Cardiac muscle cell (in vitro differentiated cells and primary cell): ENCODE measurements at regions not wholly inside any gene's neighbourhood (a gene's known extent, or its start where the extent isn't known, plus 50 kb on each side); places are given as distances from the start of the nearest gene placed in this dataset.
A peak's percentile ranks its signal among the peaks of the same experiment; 100 is the strongest.

Source experiments
- DNase-seq, 2 donors: peaks; one replicate each; pipeline versions ENCODE4 v3.0.0 to v3.0.0-alpha.2; 2010 to 2017; ENCODE audit warnings: low read depth in 1 of 2, low spot score in 1 of 2
- H3K27ac ChIP-seq: fragments of 200-600 bp; sonication (generic); 2 replicates; pipeline ENCODE4 v1.5.1; 2016
- H3K27me3 ChIP-seq: fragments of 200-600 bp; sonication (generic); 2 replicates; pipeline ENCODE4 v1.6.0; 2016; ENCODE audit warnings: control low read depth
- H3K36me3 ChIP-seq: fragments of 200-600 bp; sonication (generic); 2 replicates; pipeline ENCODE4 v1.5.1; 2016; ENCODE audit warnings: control low read depth
- H3K4me1 ChIP-seq: fragments of 200-600 bp; sonication (generic); 2 replicates; pipeline ENCODE4 v1.8.1; 2017; ENCODE audit warnings: low read depth, mild to moderate bottlenecking, mixed run types
- H3K4me3 ChIP-seq: fragments of 200-600 bp; sonication (generic); 2 replicates; pipeline ENCODE4 v1.5.1; 2016; ENCODE audit warnings: mild to moderate bottlenecking
- H3K9me3 ChIP-seq: fragments of 200-600 bp; sonication (generic); 2 replicates; pipeline ENCODE4 v1.5.1; 2017; ENCODE audit warnings: low read depth, mild to moderate bottlenecking, control low read depth
- TF ChIP-seq, protein P1 (sequence below): IDR thresholded peaks from 2 replicates; pipeline ENCODE4 v1.5.1; 2012; ENCODE audit warnings: low read depth, mild to moderate bottlenecking, low read length

DNA sequence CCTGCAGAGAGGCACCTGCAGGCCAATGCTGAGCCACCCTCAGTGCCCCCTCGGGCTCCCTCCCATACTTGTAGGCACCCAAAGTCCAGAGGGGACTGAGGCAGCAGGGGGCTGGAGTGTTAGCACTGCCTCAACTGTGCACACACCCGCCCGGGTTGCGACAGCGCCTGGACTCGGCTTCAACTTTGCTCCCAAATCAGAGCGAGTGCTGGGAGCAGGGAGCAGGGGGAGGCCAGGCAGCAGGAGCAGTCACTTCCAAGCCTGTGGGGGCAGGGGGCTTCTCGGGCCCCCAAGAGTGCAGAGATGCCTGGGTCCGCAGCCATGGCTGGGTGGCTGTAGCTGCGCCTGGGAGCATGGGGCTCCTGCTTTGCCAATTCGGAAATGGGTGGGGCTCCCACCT lies 79.5 kb downstream of the DISP1 start:
- no peak overlapping the region for H3K4me3 ChIP-seq
- H3K27ac ChIP-seq, result no peak overlapping the region
- H3K36me3 ChIP-seq, result no peaks in the 10 kb centered on the region
- peaks cover 11% of the 10 kb centered on the region for H3K4me1 ChIP-seq
- no peaks in the 10 kb centered on the region for H3K27me3 ChIP-seq
- TF ChIP-seq, protein P1, sequence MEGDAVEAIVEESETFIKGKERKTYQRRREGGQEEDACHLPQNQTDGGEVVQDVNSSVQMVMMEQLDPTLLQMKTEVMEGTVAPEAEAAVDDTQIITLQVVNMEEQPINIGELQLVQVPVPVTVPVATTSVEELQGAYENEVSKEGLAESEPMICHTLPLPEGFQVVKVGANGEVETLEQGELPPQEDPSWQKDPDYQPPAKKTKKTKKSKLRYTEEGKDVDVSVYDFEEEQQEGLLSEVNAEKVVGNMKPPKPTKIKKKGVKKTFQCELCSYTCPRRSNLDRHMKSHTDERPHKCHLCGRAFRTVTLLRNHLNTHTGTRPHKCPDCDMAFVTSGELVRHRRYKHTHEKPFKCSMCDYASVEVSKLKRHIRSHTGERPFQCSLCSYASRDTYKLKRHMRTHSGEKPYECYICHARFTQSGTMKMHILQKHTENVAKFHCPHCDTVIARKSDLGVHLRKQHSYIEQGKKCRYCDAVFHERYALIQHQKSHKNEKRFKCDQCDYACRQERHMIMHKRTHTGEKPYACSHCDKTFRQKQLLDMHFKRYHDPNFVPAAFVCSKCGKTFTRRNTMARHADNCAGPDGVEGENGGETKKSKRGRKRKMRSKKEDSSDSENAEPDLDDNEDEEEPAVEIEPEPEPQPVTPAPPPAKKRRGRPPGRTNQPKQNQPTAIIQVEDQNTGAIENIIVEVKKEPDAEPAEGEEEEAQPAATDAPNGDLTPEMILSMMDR, result no peak
- DNase-seq, result no peak
- H3K9me3 ChIP-seq, result no peaks in the 10 kb centered on the region

DNA sequence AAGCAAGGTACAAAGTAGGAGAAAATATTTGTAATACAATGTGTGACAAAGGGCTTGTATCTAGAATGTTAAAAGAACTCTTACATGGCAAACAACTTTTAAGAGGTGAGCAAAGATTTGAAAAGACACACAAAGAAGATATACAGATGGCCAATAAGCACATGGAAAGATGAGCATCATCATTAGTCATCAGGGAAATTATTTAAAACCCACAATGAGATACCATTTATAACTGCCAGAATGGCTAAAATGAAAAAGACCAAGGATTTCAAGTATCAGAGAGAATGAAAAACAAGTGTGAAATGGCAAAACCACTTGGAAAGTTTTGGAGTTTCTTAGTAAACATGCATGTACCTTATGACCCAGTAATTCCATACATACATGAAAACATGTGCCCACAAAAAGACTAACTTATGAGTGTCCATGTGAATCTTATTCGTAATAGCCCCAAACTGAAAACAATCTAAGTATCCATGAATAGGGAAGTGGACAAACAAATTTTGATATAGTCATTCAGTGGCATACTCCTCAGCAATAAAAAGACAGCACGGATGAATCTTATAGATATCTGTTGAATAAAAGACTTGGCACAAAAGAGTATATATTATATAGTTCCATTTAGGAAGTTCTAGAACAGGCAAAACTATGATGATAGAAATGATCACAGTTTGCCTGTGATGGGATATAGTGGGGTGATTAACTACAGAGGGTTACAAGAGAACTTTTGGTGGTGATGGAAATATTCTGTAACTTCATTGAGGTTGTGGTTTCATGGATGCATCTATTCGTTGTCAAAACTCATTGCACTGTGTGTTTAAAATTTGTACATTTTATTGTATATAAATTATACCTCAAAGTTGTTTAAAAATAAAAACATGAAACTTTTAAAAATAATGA lies 82.0 kb downstream of the DISP1 start:
- Histone ChIP-seq H3K27ac (no peak overlapping the region), H3K27me3 (no peaks in the 10 kb centered on the region), H3K4me1 (peaks cover 7% of the 10 kb centered on the region), H3K36me3 (no peaks in the 10 kb centered on the region), H3K4me3 (no peak overlapping the region), H3K9me3 (no peaks in the 10 kb centered on the region)
- DNase-seq, result peak in 1 of 2 donors; percentile 44
- TF ChIP-seq, protein P1, result no peak

DNA sequence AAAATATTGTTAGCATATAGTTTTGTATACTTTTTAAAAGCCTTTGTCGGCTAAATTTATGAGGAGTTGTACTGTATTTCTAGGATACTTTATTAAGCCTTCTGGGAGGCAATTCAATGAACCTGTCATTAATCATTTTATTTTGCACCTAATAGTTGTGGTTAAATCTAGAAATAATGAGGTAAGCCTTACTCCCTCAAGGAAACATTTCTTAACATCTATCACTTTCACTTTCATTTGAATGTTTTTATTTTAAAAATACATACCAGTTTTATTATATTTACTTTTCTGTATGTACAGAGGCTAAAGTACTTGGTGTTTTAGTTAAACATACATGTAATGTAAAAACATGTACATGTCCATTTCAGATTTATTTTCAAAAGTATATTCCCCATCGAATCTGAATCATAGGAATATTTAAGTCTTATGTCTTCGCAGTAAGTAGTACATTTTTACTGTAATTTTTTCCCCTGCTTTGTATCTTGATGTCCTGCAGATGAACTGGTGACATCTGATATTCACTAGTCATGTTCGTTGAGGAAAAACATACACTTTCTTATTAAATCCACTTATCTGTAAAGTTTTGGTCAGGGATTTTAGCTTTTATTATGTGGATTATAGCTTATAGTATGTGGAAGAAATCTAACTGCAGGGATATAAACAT lies 82.8 kb downstream of the DISP1 start:
- no peaks in the 10 kb centered on the region for H3K9me3 ChIP-seq
- H3K4me1 ChIP-seq, result peaks cover under 1% of the 10 kb centered on the region
- peak in 1 of 2 donors; percentile 34 for DNase-seq
- no peaks in the 10 kb centered on the region for H3K27me3 ChIP-seq
- H3K27ac ChIP-seq, result no peak overlapping the region
- H3K36me3 ChIP-seq, result no peaks in the 10 kb centered on the region
- no peak overlapping the region for H3K4me3 ChIP-seq
- TF ChIP-seq, protein P1, result no peak

DNA sequence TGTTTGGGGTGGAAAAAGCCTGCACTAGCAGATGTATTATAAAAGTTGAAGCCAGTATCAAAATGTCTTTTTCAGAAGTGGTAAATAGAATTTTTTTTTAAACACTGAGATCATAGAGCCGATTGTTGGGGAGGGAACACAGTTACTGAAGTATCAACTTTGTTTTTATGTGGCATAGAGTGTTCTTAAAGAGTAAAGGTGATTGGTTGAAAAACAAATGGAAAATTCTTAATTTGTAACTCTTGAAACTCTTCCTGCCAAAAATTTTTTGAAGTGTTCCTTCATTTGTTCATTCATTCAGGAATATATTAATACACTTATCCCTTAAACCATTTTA lies 83.3 kb downstream of the DISP1 start:
- no peak for DNase-seq
- Histone ChIP-seq H3K4me3 (no peak overlapping the region), H3K27ac (no peak overlapping the region), H3K9me3 (no peaks in the 10 kb centered on the region), H3K27me3 (no peaks in the 10 kb centered on the region), H3K36me3 (no peaks in the 10 kb centered on the region), H3K4me1 (no peaks in the 10 kb centered on the region)
- TF ChIP-seq, protein P1, result no peak

DNA sequence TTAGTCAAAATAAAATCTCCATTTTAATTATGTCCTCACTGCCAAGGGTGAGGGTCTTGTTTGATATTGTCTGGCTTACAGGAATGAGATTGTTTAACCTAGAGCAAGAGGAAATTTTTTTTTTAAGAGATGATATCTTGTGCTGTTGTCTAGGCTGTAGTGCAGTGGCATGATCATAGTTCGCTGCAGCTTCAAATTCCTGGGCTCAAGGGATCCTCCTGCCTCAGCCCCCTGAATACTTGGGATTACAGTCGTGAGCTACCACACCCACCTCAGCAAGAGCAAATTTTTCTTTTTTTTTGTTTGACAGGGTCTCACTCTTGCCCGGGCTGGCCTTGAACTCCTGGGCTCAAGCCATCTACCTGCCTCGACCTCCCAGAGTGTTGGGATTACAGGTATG lies 84.6 kb downstream of the DISP1 start:
- TF ChIP-seq, protein P1, result no peak
- no peak overlapping the region for H3K4me3 ChIP-seq
- no peaks in the 10 kb centered on the region for H3K4me1 ChIP-seq
- H3K27ac ChIP-seq, result no peak overlapping the region
- no peaks in the 10 kb centered on the region for H3K27me3 ChIP-seq
- no peak for DNase-seq
- no peaks in the 10 kb centered on the region for H3K36me3 ChIP-seq
- no peaks in the 10 kb centered on the region for H3K9me3 ChIP-seq
